GM19351 (cell line): ENCODE measurements at regions not wholly inside any gene's neighbourhood (a gene's known extent, or its start where the extent isn't known, plus 50 kb on each side); places are given as distances from the start of the nearest gene placed in this dataset.
"Not testable (repeated sequence)": the region's sequence is repeated elsewhere in the genome, so short reads cannot be mapped to it uniquely, and the experiment has no call there.

Source experiments
- ATAC-seq: cut with Tn5 transposase; IDR thresholded peaks from one replicate; pipeline ENCODE4 v1.9.1; 2021; ENCODE audit warnings: mild to moderate bottlenecking, moderate library complexity; ENCODE audit not compliant: unreplicated experiment

DNA sequence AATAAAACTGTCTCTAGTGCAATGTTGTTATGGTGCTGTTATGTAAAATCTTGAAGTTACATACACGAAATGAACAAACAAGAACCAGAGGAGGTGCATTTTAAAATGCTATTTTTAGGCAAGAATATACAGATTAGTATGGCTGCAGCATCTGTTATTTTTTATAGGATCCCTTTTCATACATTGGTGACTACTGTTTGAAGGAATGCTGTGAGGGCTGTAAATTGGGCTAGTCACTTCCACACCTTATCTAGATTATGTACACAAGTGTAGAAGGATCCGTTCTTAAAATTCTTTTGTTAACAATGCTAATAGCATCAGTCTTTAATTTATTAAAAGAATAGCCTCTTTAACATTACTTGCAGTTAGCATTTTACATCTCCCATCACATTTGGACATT, 284.3 kb upstream of the MDGA2 start:
- ATAC-seq = no peak

DNA sequence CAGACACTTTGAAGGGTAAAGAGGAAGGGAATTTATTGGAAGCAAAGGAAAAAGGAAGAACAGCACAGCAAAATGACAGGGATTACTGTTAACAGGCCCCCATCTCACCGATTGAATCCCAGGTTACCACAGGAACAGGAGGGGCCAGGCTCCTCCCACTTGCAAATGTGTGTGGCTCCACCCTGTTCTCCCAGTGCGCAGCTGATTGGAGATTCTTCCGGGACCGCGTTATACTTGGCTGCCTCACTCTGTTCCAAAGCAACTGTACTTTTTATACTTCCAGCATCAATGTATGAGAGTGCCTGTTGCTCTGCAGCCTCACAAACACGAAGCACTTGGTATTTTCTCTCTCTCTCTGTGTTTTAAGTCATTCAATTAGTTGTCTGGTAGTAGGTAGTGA, 273.6 kb upstream of the MDGA2 start:
- ATAC-seq = no peak

DNA sequence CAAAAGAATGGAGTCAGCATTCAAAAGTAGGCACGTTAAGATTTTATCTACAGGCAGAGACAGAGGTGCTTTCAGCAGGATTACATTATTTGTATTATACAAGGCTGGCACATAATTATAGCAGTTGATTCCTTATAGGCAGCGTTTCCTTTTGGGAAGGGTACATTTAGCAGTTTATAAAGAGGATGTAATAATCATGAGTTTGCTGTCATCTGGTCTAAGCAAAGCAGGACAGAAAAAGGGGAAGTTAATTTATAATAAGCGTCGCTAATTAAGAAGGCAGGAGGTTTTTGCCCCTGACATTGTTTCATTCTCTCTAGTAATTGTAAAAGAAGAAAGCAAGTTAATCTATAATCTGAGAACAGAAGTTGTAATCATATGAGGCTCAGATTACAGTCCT, 259.9 kb upstream of the MDGA2 start:
- ATAC-seq = no peak

DNA sequence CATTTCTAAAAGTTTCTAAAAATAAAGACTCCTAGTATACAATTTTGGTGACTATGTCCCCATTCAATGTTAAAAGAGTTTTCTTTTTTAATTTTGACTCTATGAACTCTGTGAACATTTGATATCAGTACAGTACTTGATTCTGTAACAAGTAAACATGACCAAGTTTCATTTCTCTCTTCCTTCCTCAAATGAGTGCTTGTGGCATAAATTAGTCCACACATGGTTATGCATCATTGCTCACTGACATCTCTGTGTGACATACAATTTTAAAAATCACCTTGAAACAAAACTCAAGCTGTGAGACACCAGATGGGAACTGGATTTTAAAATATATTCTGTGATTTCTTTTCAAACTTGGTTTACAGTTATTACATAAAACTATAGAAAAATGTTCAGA, 253.9 kb upstream of the MDGA2 start:
- ATAC-seq = no peak

DNA sequence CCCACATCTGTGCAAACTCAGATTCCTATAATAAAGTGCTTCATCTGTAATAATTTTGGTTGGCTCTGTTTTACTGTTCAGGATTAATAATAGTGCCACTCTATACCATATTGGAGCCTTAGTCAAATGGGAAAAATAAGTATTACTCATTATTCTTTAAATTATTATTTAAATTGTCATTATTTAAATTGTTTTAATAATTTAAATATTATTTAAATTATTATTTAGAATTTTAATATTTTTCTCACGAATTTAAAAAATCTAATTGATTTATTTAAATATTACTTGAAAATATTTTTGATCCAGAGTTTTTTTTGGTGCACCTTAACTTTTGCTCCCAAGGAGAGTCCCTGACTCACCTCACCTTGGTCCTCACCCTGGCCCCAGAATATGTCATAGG, 245.7 kb upstream of the MDGA2 start:
- no peak for ATAC-seq

DNA sequence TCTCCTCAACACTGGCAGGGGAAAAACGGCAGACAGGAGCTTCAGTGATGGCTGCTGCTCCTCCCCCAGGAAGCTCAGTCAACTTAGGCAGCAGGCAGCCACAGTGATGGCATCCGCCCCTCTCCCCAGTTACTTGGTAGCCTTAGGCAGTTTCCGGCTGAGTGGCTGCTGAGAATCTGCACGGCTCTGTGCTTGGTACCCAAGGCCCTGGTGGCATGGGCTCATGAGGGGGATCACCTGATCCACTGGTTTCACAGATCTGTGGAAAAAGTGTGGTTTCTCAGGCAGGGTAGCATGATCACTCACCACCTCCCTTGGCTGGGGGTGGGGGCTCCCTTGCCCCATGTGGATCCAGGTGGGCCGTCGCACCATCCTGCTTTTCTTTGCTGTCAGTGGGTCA, 244.6 kb upstream of the MDGA2 start:
- no peak for ATAC-seq

DNA sequence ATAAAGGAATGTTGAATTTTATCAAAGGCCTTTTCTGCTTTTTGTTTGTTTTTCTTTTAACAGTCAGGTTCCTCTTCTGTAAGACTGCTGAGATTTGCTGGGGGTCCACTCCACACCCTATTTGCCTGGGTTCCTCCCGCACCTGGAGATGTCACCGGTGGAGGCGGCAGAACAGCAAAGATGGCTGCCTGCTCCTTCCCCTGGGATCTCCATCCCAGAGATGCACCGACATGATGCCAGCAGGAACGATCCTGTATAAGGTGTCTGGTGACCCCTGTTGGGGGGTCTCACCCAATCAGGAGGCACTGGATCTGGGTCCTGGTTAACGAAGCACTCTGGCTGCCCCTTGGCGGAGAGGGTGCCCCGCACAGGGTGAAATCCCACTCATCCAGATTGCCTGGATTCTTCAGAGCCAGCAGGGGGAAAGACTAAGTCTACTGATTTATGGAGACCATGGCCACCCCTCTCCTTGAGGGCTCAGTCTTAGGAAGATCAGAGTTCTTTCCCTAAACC, 244.0 kb upstream of the MDGA2 start:
- ATAC-seq = no peak

DNA sequence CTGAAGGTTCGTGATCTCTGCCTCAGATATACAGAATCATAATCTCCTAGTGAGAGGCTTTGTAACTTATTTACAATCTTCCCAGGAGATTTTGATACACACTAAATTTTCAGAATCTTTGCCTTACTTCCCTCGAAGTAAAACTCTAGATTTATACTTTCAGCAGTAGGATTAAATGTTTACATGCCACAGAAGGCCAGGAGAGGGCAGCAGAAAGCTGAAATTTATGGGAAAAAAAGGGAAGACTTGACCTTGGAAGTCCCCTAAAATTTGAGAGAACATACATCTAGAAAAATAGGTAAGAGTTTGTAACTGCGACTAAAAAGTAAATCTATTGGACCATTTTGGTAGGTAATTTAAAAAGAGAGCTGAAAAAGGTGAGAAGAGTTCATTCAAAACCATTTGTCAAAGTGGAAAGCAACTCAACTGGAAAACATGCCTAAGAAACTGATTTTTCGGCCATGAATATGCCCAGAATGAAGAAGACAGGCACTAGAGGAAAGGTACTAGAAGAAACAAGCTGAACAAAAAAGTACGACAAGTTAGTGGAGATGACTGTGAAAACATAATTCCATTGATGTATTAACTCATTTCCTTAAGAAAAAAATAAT, 242.0 kb upstream of the MDGA2 start:
- ATAC-seq = no peak

DNA sequence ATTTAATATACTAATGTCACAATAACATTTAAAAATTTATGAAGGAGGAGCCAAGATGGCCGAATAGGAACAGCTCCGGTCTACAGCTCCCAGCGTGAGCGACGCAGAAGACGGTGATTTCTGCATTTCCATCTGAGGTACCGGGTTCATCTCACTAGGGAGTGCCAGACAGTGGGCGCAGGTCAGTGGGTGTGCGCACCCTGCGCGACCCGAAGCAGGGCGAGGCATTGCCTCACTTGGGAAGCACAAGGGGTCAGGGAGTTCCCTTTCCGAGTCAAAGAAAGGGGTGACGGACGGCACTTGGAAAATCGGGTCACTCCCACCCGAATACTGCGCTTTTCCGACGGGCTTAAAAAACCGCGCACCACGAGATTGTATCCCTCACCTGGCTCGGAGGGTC, 225.7 kb upstream of the MDGA2 start:
- not testable (repeated sequence) for ATAC-seq

DNA sequence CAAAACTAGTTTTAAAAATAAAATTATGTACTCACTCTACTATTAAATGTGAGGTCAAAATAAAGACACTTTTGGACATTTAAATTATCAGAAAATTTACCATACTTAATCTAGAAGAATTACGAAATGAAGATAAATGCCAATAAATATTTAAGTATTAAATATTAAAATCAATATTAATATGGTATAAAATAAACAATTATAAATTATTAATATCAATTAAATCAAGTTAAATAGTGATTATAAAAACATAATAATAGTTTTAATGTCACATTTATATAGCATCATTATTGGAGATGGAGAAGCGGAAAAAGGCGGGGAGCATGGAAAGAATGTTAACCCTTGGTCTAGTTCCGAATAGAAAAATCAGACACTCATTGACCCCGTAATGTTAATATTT, 224.3 kb upstream of the MDGA2 start:
- no peak for ATAC-seq

DNA sequence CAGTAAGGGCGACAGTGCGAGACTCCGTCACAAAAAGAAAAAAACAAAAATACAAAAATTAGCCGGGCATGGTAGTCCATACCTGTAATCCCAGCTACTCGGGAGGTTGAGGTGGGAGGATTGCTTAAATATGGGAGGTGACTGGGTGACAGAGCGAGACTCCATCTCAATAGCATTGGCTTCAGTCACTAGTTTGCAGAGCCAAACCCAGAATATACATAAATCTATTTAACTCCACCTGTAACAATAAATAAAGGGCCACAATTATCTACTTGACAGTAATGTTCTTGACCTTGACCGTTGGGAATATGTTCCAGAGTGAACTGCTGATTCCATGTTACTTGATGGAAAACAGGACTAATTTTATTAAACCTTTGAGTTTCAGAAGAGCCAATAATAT, 198.9 kb upstream of the MDGA2 start:
- no peak for ATAC-seq

DNA sequence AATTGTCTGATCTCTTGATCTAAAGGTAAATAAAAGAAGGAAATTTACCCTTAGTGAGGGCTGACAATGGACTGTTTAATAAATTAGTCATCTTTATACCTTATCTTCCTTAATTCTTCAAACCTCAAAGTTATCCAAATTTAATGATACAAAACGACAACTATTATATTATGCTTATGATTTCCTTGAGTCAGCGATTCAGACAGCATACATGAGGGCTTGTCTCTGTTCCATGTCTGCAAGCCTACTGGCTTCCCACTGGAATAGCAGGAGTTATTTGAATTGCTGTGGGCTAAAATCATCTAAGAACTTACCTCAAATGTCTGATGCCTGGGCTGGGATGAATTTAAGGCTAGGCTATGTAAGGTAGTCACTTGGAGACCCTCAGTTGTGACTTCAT, 197.2 kb upstream of the MDGA2 start:
- ATAC-seq = no peak

DNA sequence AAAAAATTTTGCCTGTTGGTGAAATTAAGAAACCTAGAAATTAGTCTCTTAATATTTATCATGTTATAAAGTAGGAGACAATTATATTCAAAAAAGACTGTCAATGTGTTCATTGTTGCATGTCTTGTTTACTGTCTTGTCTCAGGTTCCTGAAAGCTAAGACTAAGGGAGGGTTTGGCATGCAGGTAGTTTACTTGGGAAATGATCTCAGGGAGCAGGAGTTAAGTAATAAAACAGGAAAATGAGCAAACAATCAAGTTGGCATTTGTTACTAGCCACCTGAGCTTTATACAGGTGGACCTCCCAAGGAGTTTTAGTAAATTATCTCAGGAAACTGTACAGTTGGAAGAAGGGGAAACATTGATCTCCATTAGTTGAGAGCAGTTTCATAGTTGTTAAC, 188.0 kb upstream of the MDGA2 start:
- no peak for ATAC-seq

DNA sequence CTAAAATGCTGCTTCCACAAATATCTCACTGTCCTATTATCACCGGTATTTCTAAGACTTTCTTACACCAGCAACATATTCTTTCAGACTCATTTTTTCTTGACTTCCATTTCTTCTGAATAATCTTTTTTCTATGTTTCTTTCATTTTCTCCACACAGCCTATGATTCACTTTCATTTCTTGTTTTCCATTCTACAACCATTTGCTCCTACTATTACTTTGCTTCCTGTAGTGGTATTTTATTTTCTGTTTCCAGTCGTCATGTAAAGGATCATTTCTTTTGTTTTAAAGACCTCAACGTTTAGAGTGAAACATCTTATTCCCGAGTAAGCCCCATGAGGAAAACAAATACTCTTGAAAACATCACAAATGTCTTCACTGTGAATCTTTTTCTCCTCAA, 182.2 kb upstream of the MDGA2 start:
- ATAC-seq = no peak

DNA sequence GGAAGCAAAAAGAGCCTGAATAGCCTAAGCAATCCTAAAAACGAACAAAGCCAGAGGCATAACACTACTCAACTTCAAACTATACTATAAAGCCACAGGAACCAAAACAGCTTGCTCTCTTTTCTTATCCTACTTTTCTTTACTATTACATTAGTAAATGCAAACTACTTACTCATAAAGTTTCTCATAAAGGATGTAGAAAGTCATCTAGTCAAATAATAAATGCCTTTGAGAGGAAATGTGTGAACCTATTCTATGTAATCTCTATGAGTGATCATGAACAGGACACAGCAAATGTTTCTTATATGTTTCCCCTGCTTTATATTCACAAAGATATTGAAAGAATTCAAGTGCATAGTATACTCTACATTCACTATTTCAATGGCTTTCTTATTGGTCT, 176.9 kb upstream of the MDGA2 start:
- no peak for ATAC-seq

DNA sequence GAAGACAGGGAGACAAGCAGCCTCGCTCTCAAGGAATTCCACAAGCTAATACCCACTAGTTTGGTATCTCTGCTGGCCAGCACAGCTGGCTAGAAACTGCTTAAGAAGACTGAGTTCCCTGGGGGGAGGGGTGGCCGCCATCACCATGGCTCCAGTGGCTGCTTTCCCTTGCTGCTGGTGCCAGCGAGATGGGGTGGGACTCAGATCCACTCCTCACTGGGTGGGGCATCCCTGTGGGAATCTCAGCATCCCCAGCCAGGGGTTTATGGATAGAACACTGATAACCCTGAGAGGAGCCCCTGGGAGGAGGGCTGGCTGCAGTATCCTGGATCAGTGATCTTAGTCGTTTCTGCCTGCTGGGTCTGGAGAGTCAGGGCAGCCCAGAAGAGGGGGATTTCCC, 170.6 kb upstream of the MDGA2 start:
- ATAC-seq = no peak

DNA sequence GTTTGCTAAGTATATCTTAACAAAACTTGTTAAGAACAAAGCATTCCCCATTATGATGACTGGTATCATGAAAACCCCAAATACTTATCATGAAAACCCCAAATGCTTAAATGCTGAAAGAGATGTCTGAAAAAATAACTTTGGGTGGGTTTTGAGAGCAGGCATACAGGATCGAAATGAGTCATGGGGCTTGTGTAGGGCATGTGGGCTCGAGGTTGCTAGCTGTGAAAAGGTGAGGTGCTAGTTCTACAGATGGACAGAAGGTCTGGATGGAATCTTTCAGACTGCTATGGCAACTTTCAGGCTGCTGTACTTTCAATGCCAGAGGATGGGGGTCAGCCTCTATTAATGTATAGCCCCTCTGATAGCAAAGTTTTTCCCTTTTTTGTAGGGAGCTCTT, 167.8 kb upstream of the MDGA2 start:
- no peak for ATAC-seq

DNA sequence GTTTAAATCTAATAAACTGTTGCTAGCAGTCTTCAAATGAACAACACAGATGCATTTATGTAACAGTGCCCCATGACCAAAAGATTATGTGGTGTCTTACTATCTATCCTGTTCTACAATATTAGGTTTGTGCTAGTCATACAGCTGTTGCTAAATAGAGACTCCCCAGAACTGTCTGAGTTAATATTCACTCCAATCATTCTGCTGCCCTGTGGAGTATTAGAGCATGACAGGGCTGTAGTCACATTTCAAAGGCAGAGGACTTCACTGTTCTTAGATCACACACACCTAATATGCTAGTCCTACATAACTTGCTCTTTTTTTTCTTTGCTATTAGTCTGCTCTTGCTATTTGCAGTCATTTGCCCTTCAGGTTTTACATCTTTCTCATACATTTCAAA, 157.6 kb upstream of the MDGA2 start:
- no peak for ATAC-seq

DNA sequence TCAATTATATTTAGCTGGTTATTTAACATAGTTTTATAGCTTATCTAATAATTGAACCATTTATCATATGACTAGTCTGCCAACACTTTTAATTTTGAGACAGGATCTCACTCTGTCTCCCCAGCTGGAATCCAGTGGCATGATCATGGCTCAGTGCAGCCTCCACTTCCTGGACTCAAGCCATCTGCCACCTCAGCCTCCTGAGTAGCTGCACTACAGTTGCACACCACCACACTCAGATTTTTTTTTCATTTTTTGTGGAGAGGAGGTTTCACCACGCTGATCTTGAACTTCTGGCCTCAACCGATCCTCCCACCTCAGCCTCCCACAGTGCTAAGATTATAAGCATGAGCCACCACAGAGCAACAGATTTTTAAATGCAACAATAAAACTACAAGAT, 151.4 kb upstream of the MDGA2 start:
- no peak for ATAC-seq

DNA sequence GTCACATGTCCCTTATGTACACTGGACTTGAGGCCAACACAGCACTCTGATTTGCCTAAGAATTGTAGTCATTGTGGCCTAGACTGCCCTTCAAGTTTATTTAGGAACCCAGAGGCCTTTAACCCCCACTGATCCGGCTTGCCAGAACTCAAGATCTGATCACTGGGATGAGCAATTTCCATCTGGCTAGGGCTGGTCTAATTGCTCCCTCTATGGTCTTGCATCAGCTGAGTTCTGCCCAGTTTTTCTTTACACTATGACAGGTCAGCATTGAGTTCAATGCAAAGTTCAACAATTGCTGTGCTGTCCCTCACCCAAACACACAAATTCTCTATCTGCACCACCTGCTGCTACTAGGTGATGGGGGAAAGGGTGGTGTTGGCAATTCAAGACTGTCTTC, 146.9 kb upstream of the MDGA2 start:
- no peak for ATAC-seq

DNA sequence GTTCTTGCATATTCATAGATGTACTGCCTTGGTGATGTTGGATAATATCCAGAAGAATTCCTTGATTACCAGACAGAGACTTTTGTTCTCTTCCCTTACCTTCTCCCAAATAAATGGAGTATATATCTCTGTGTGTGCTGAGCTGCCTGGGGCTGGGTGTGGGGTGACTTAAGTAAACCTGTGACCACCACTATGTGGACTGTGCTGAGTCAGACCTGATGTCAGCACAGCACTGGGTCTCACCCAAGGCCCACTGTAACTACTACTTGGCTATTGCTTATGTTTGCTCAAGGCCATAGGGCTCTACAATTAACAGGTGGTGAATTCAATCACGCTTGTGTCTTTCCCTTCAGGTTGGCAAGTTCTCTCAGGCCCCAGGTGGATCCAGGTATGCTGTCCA, 145.7 kb upstream of the MDGA2 start:
- no peak for ATAC-seq

DNA sequence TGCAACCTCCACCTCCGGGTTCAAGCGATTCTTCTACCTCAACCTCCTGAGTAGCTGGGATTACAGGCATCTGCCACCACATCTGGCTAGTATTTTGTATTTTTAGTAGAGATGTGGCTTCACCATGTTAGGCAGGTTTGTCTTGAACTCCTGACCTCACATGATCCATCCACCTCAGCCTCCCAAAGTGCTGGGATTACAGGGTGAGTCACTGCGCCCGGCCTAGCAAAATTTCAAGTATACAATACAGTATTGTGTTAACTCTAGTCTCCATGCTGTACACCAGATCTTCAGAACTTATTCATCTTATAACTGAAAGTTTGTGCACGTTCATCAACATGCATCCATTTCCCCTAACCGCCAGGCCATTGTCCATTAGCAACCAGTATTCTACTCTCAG, 115.1 kb upstream of the MDGA2 start:
- no peak for ATAC-seq

DNA sequence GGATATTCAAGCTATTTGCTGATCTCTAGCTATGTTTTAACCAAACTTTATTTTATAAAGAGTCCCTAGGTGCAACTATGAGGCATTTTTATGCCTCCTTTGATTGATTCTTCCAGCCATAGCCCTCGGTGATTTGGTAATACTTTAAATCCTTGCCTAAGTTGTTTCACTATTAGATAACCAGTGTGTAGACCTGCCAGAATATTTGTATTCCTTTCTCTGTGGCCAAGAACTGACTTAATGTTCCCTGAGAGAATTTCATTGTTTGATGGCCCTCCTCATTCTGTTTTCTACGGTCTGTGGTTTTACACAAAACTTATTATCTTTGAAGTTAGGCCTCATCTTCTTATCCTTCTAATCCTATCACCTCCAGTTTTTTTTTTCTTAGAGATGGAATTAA, 109.7 kb upstream of the MDGA2 start:
- no peak for ATAC-seq

DNA sequence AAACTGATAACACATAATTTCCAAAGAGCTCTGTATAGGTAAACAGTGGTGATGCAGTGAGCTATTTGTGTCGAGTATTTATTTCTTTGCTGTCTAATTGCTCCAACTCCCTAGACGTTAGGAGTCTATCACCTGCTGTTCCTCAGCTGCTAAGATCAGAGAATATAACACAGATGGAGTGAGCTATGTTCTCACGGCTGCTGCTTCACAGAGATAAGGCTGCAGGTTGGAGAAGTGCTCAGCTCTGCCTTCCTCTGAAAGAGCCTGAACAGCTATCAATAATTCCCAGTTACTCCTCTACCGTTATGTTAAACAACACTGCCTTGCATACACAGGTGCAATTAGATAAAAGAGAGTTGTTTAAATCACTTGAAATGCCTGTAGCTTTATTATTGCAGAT, 103.2 kb upstream of the MDGA2 start:
- no peak for ATAC-seq
